HG03135 (cell line): ENCODE measurements at regions not wholly inside any gene's neighbourhood (a gene's known extent, or its start where the extent isn't known, plus 50 kb on each side); places are given as distances from the start of the nearest gene placed in this dataset.
"Not testable (repeated sequence)": the region's sequence is repeated elsewhere in the genome, so short reads cannot be mapped to it uniquely, and the experiment has no call there.

Source experiments
- ATAC-seq: cut with Tn5 transposase; IDR thresholded peaks from one replicate; pipeline ENCODE4 v1.9.1; 2021; ENCODE audit warnings: mild to moderate bottlenecking, moderate library complexity; ENCODE audit not compliant: unreplicated experiment

DNA sequence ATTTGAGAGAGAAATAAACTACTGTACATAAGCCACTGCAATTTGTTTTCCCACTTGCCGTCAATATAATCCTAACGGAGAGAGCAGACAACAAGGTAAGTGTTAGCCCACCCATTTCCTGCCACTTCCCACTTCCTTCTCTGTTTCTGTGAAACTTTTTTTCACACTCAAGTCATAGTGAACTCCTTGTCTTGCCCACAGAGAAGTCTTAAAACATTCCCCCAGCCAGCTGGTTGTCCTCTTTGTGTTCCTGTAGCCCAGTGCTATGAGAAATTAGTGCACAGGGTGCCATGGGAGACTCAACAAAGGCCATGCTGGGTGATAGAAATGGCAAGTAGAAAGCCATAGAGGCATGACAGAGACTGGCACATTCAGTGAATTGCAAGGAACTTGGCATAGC lies 208.6 kb downstream of the BLID start:
- ATAC-seq, result no peak

DNA sequence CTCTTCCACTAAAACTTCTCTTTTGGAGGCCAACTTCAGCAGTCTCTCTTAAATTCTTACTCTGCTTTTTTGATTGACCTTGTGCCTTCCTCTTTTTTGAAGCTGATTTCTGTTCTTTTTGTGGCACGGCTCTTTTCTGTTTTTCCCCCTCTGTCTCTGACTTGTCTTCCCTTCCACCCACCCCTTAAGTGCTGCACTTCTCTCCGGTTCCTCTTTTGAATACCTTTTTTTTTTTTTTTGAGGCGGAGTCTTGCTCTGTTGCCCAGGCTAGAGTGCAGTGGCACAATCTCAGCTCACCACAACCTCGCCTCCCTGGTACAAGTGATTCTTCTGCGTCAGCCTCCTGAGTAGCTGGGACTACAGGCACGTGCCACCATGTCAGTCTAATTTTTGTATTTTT lies 211.9 kb downstream of the BLID start:
- ATAC-seq, result no peak

DNA sequence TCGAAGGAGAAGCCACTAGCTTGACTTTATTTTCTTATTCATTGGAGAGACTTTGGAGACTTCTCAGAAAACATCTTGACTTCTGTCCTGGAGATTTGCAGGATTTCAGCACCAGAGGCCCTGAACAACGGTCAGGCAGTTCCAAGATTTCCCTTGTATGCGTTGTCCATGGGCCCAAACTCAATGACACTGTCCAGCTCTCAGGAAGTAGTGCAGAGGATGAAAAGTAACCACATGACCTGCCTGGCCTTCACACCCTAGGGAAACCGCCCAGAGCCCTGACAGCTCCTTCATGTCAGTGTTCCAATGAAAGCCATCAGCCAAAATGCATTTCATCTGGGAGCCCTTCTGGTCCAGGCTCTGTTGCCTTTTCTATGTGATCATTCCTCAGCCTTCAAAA lies 214.1 kb downstream of the BLID start:
- ATAC-seq, result no peak

DNA sequence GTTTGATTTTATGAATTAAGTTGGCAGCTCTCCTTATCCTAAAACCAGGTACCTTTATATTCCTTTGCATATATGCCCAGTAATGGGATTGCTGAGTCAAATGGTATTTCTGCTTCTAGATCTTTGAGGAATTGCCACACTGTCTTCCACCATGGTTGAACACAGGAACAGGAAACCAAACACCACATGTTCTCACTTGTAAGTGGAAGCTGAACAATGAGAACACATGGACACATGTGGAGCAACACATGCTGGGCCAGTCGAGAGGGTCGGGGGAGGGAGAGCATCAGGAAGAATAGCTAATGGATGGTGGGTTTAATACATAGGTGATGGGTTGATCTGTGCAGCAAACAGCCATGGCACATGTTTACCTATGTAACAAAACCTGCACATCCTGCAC lies 214.6 kb downstream of the BLID start:
- ATAC-seq, result not testable (repeated sequence)

DNA sequence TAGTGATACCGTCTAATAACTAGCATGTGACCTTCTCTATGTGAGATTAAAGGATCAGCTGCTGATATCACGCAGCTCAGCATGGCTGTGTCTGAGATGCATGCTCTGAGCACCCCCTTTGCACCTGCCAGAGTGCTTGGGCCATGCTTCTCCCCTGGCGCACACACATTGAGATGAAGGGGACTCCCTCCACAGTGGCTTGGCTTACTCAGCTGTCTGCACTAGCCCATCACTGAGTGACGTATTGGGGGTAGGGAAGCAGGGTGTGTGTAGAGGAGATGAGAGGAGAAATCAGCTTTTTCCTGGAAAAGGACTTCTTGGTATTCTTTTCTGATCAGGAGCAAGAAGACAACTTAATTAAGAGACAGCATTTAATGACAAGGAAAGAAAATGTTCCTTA lies 216.5 kb downstream of the BLID start:
- no peak for ATAC-seq

DNA sequence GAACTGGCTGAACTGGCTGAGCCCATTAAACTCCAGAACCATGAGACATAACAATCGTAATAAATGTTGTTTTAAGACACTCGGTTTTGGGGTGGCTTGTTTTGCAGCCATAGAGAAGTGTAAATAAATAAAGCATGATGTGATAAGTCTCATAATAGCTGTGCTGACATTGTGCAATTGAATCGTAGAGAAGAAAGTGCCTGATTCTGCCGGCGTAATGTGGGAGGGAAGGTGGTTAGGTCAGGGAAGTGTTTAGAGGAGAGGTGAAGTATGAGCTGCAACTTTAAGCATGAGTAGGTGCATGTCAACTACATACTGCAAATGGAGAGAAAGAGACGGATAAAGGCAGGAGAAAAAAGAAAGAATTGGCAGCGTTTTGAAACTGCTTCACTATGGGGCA lies 217.1 kb downstream of the BLID start:
- ATAC-seq, result no peak

DNA sequence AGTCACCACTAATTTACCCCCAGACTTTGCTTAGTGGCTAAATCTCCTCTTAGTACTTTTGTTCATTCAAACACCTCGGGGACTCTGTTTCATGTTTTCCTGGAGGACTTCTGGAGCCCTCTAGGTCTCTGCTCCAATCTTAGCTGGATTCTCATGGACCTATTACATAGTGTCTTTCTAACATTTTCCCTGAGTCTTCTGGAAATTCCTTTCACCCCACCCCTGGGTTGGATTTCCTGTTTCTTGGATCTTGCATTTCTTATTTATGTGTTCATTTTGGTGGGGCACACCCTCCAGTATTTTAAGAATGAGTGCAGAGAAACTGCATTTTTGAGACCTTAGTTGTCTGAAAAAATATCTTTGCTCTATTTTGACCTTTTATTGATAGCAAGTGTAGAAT lies 220.1 kb downstream of the BLID start:
- ATAC-seq, result no peak

DNA sequence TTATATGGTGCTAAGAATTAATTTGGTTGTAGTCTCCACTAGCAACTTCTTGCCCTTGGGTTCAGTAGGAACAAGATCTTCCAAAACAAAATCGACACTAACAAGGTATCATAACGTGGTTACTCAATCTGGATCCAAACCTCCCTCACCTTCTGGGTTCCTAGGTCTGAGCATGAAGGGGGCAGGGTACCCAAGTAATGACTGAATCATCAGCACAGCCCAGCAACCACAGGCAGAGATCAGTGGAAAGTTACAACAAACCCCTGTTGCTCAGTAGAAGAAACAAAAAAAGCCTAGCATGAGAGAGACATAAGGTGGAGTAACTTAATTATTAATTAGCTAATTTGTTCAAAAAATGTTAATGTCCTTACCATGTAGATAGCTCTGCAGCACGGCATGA lies 221.4 kb downstream of the BLID start:
- no peak for ATAC-seq

DNA sequence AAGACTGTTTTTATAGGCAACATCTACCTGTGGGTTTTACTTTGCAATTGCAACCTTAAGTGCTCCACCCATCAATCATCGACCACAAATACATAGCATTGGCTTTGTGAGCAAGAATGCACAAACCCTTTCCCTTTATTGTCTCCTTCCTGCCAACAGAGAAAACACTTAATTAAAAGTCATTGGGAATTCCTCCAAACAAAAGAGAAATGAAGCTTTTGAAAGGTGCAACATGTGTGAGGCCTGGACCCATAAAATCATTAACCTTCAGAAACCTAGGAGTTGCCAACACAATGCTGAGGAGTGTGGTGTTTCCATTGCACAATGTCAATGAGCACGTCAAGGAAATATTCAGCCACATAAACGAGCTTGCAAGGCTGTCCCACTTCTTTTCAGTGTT lies 223.2 kb downstream of the BLID start:
- ATAC-seq, result no peak

DNA sequence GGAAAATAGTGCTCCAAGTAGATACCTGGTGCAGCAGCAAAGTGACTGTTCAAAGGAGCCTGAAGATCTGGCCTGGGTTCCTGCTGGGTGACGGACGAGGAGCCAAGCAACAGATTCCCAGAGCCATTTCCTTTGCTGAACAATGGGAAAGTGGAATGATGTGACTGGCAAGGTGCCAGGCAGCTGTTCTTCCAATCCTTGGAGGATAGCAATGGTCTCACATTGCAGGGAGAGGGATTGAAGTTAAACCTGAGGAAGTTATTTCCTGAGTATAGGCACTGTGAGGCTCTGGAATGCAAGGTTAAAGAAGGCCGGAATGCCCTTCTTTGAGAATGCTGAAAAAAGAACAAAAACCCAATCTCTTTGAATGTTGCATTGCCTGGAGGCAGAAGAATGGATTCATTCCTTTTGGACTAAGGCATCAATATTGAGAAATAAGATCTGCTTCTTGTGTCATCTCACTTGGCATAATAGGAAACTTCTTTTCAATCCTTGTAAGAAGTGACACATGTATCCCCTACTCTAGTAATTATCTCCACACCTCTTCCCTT lies 223.8 kb downstream of the BLID start:
- ATAC-seq, result no peak

DNA sequence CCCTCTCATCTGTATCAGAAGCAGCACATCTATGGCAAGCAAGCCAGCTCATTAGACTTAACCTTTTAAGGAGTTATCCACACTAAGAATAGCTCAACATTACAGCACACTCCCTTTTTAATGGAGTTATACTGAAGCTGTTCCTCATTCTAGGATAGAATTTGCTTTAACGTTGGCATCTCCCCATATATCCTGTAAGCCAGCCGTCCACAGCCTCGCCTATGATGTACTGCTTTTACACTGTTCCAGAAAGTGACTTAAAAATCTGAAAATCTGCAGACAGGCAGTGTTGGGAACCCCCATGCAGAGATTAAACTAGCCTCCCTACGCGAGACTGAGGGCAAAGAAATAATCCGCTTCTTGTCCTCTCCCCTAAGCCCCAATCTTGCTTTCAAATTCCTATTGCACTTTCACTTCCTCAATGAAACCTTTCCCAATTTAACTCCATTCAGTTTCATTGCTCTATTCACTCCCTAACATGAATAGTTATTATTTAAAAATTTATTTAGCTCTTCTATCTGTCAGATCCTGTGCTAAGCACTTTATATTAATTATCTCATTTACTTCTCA lies 225.0 kb downstream of the BLID start:
- ATAC-seq, result no peak

DNA sequence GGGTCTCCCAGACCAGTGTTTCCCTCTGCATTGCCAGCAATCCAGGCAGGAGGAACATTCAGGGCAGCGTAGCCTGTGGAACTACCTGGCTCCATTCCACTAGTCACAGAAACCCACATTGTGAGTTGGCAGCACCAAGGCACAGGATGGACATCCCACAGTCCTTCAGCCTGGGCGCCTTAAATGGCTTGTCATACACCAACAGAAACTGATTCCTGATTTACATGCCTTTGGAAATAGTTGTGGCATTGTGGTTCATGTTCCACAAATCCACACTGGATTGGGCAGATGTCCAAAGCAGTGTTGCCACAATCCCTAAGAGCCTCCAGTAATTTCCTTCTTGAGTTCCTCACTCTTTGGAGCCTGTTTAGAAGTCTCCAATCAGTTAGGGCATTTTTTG lies 225.6 kb downstream of the BLID start:
- ATAC-seq, result no peak

DNA sequence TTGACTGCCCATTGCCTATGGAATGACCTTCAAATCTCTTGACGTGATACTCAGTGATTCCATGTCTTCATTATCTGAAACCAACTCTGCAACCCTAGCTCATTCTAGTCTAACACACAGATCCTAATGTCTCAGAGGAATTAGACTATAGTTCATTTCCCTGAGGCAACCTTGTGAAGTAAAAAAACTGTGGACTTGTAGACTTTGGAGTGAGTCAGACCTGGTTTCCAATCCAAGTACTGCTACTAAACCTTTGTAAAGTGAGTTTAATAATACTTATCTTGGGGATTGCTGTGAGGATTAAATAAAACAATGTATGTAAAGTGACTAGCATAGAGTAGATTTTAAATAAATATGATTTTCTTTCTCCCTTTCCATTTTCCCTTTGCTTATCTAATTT lies 226.1 kb downstream of the BLID start:
- no peak for ATAC-seq

DNA sequence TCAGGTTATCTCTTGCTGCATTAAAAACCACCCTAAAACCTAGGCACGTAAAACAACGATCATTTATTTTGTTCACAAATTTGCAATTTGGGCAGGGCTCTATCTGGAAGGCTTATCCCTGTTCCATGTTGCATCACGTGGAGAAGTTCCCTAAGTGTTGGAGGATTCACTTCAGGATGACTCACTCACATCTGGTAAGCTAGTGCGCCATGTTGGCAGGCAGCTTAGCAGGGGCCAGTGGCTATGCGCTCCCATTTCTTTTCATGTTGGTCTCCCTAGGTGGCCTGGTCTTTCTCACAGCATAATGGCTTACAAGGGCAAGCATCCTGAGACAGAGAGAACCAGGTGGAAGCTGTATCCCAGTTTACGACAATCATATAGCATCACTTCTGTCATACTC lies 226.8 kb downstream of the BLID start:
- ATAC-seq, result no peak

DNA sequence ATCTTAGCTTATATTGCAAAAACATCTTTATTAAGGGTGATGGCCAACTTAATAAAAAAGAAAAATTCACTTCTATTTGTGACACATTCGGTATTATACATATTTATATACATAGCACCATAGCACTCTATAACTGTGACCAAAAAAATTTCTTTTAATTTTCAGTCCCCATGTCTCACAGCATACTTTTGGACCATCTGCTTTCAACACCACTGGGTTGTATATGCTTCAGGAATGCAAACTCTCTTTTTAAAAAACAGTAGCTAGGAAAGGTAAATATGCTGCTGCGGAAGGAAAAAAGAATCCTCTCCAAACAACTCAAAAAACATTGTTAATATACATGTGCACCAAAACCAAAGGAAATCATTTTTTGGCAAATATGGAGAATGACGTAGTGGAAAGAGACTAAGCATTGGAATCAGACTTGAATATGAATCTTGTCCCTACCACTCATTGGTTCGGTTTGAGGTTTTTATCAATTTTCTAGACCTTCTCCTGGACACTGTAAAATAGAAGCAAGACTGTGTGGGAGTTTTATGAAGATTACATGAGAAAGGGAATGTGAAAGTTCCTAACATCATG lies 227.9 kb downstream of the BLID start:
- no peak for ATAC-seq

DNA sequence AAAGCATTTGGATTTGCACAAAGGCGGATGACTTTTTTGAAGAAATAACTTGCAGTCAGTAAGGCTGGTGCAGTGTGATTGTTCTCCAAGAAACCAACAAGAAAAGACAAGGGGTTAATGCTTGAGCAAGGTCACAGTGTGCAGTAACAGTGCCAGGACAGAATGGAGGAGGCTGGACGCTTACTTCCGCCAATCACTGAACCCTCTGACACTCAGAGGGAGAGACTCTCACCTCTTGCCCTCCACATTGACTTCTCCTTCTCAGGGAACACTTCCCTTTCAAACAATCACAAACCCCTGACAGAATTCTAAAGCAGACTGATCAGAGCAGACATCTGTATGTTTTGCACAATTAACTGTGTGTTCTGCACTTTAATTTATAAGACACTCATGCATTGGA lies 228.4 kb downstream of the BLID start:
- no peak for ATAC-seq

DNA sequence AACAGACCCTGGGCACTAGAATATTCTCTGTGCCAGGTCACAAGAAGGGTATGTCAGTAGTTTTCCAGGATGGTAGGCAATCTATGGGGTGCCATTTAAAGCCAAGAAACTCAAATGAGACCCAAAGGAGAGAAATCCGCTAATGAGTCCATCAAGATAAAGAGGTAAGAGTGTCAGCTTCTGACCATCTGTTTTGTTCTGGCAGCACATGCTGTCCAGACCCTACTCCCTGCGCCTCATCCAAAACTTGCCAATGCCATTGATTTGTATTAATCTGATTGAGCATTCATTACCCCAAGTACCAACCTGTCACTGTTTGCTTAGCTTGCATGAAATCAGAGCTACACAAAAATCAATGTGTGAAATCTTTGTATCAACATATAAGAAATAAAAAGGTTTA lies 229.0 kb downstream of the BLID start:
- ATAC-seq, result no peak

DNA sequence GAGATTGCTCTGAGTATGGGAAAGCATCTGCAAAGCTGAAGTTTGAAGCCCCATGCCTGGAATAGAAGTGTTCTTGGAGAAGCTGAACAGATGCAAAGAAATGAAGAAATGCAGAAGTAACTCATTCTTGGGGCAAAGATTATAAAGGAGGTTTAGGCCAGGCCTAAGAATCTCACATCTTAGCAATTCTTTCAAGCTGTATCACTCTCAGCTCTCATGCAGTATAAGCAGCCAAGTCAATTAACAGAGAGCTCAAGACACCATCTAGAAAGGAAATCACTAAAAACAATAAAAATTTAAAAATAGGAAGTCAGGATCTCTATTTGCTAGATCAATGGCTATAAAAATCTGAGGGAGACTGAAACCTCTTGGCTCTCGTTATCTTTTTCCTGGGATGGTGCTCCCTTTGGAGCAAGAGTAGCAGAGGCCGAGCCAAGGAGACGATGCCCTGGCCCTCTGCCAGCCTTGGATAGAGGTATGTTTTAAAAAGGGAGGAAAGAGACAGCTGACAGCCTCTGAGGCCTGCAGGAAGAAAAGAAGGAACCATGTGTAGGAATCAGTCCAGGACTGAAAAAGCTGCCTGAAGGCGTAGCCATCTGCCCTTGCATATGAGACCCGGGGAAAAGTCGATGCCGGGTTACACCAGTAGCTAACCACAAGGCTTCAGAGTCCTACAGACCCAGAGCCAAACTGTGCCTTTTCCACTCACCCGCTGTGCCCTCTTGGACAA lies 229.8 kb downstream of the BLID start:
- no peak for ATAC-seq

DNA sequence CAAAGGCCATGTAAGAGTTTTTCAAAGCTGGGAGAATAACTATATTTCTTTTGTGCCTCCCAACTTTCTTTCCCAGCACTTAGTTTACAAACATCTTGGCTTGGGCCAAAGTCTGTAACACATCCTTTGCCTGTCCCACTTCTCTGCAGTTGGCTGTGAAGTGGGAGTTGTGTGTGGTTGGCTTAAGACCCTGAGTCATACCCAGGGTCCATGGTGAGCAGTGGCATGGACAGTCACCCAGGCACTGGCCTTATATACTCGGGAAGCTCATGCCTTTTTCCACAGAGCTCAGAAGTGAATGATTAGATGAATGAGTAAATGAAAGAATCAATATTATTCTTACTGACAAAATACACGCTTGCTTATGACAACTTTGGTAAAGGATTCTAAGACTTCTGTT lies 231.4 kb downstream of the BLID start:
- ATAC-seq, result no peak

DNA sequence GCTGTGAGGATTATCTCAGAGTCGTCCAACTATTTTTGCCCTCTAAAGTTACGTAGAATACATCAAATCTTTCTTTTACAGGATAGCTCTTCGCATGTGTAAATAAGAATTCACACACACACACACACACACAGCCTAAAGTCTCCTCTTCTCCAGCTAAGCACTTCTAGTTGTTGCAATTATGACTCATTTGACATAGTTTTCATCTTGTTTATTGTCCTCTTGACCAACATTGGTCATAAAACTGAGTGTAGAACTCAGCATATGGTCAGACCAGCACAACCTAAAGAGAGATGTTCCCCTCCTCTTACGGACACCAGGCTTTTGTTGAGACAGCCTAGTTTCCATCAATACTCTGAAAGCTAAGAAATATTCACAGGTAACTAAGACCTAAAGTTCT lies 234.2 kb downstream of the BLID start:
- no peak for ATAC-seq

DNA sequence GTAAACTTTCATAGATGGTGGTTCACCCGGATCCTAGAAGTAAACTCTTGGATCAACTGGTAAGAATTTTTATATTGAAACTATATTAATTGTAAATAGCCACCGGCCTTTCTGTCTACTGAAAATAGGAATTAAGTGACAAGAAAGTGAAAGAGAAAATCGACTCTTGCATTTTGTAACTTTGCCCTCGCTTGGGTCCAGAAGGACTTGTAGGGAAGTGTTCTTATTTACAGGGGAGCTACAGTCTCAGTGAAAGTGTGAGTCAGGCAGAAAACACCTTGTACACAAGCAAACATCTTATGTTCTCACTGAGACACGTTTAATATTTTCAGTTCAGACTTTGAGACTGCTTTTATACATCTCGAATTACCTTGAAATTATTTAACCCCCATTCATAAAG lies 238.9 kb downstream of the BLID start:
- ATAC-seq, result no peak

DNA sequence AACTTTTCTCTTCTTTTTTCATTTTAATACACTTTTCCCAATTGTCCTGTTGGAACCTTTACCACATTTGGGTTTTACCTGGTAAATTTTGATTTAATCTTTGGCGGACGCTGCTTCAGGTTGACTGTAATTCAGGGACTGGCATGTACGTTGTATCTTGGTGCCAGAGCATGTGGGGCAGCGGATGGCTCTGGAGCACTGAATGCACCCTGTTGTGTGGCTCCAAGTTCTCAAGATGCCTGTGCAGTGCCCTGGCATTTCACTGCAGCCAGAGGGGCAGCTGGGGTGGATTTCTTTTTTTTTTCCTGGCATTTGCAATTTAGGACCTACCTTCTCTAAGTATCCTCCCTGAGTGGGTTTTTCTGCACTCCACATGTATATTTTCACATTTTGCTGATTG lies 242.2 kb downstream of the BLID start:
- no peak for ATAC-seq
